A673 (cell line): ENCODE measurements at regions not wholly inside any gene's neighbourhood (a gene's known extent, or its start where the extent isn't known, plus 50 kb on each side); places are given as distances from the start of the nearest gene placed in this dataset.

Experiments
- BruUV-seq: library from RNA; stranded (reverse); fragments of 400-500 nt; replicated peaks from 2 replicates; lab custom pipeline; 2021; lab: Mats Ljungman, UMichigan
- CTCF ChIA-PET: fragments of 300-600 bp; sonication (Branson Sonifier 250); formaldehyde crosslinking; loops from one replicate; lab custom pipeline; 2022; ENCODE audit warnings: antibody characterized with exemption; lab: Charles Lee
- POLR2A ChIA-PET: fragments of 300-600 bp; sonication (Branson Sonifier 250); formaldehyde crosslinking; loops from one replicate; lab custom pipeline; 2022; ENCODE audit warnings: antibody characterized with exemption; ENCODE audit not compliant: low non-redundant PET; lab: Charles Lee
- DNase-seq: peaks from one replicate; pipeline ENCODE4 v3.0.0-alpha.2; 2015; ENCODE audit warnings: low spot score
- H3K27ac ChIP-seq: fragments of 200-600 bp; sonication (generic); 2 replicates; pipeline ENCODE4 v1.5.1; 2016; ENCODE audit warnings: mixed run types, low read depth, mild to moderate bottlenecking, mixed read lengths, antibody characterized with exemption, low read length; ENCODE audit not compliant: poor library complexity, severe bottlenecking
- H3K27me3 ChIP-seq: fragments of 200-600 bp; sonication (generic); replicated peaks from 2 replicates; pipeline ENCODE4 v1.6.1; 2017; ENCODE audit warnings: mixed run types, low read depth, mild to moderate bottlenecking, mixed read lengths, antibody characterized with exemption, low read length; ENCODE audit not compliant: insufficient read depth, poor library complexity
- H3K36me3 ChIP-seq: fragments of 200-600 bp; sonication (generic); 2 replicates; pipeline ENCODE4 v1.6.1; 2016; ENCODE audit warnings: mixed run types, mild to moderate bottlenecking, mixed read lengths, antibody characterized with exemption, low read length; ENCODE audit not compliant: insufficient read depth, poor library complexity, severe bottlenecking
- H3K4me1 ChIP-seq: fragments of 200-600 bp; sonication (generic); 2 replicates; pipeline ENCODE4 v1.6.1; 2017; ENCODE audit warnings: mixed run types, mild to moderate bottlenecking, mixed read lengths, antibody characterized with exemption, low read length; ENCODE audit not compliant: insufficient read depth, poor library complexity, severe bottlenecking
- H3K4me3 ChIP-seq: fragments of 200-600 bp; sonication (generic); 2 replicates; pipeline ENCODE4 v1.5.1; 2016; ENCODE audit warnings: low read depth, mixed run types, mild to moderate bottlenecking, mixed read lengths, low read length; ENCODE audit not compliant: poor library complexity, severe bottlenecking
- H3K9me3 ChIP-seq: fragments of 200-600 bp; sonication (generic); 2 replicates; pipeline ENCODE4 v1.6.1; 2016; ENCODE audit warnings: mixed run types, low read depth, mild to moderate bottlenecking, mixed read lengths, antibody characterized with exemption, low read length; ENCODE audit not compliant: poor library complexity, severe bottlenecking
- EZH2 ChIP-seq: fragments of 200-600 bp; sonication (generic); IDR thresholded peaks from 2 replicates; pipeline ENCODE4 v1.6.1; 2017; ENCODE audit warnings: borderline replicate concordance, low read depth, mild to moderate bottlenecking, mixed read lengths, antibody characterized with exemption, low read length; ENCODE audit not compliant: poor library complexity, severe bottlenecking
- intact Hi-C: fragments of 100-400 bp; cut with micrococcal nuclease; formaldehyde crosslinking; loops from one replicate; pipeline ENCODE4 v1.10.0; 2022; ENCODE audit not compliant: unreplicated experiment
- TF ChIP-seq, protein P1 (sequence below): fragments of 300-800, 200-600 bp; sonication (generic); conservative IDR thresholded peaks from 2 replicates; pipeline ENCODE4 v1.5.1; 2017; ENCODE audit warnings: low read depth, mild to moderate bottlenecking, antibody characterized with exemption, low read length, moderate library complexity, mixed read lengths

DNA sequence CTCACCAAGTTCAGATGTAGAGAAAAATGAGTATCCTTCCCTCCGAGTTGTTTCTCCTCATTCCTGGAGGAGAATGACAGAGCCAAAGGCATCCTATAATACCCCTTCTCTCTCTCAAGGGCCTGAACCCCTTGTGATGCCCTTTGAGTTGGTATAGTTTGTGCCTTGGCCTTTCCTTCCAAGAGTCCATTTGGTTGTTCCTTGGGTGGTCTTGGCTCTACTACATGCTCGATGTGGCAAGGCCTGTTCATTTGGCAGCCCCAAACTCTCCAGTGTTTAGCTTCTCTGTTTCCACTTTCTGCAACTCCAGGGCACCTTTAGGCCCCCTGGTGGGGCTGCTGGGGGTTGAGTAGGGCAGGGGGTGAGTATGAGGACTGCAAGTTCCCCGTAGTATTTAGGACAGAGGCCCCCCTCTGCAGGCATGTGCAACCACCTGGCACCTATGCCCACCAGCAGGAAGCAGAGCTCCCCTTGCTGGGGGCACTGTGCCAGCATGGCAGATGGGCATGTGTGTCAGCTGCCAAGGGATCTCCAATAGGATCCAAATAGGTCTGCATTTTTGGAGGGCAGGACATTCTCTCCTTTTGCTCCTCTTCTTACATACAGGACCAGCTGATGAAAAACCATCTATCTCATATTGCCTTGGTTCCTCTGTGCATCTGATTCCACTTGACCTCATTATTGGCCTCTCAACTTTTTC, 217.2 kb upstream of the CADM1 start:
- Histone ChIP-seq H3K27me3 (no peaks in the 10 kb centered on the region), H3K4me3 (no peak overlapping the region), H3K9me3 (no peaks in the 10 kb centered on the region), H3K36me3 (no peaks in the 10 kb centered on the region), H3K27ac (no peak overlapping the region), H3K4me1 (peaks cover 7% of the 10 kb centered on the region)
- intact Hi-C loops, result no loop called here
- no TSS peak for BruUV-seq
- TF ChIP-seq, protein P1, sequence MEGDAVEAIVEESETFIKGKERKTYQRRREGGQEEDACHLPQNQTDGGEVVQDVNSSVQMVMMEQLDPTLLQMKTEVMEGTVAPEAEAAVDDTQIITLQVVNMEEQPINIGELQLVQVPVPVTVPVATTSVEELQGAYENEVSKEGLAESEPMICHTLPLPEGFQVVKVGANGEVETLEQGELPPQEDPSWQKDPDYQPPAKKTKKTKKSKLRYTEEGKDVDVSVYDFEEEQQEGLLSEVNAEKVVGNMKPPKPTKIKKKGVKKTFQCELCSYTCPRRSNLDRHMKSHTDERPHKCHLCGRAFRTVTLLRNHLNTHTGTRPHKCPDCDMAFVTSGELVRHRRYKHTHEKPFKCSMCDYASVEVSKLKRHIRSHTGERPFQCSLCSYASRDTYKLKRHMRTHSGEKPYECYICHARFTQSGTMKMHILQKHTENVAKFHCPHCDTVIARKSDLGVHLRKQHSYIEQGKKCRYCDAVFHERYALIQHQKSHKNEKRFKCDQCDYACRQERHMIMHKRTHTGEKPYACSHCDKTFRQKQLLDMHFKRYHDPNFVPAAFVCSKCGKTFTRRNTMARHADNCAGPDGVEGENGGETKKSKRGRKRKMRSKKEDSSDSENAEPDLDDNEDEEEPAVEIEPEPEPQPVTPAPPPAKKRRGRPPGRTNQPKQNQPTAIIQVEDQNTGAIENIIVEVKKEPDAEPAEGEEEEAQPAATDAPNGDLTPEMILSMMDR, result no peak
- no peak for TF ChIP-seq EZH2
- POLR2A ChIA-PET, result no interaction called here
- CTCF ChIA-PET, result no interaction called here
- no peak for DNase-seq

DNA sequence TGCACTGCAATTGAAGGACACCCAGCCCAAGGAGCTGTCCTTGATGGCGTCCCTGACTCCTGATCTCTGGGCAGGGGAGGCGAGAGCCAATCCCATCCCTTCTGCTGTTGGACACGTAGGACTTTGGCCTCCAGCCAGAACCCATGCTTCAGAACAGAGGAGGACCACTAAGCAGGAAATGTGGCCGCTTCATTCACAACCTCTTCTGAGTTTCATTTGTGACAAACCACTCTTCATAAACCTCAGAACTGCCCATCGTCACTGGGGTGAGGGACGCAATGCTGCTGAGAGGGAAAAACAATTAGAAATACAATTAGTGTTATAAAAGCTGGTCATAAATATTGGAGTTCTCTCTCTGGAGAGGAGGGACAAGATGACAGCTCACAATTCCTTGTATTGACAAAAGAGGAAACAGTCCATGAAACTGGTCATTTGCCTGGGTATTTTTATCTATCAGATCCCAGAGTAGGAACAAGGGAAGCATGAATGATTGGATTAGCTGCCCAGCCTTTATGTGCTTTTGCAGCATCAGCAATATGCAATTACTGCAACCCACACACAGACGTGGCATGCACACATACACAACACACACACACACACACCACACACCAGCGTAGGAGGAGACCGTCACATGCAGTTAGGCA, 216.5 kb upstream of the CADM1 start:
- TF ChIP-seq, protein P1, result no peak
- TF ChIP-seq EZH2, result no peak
- intact Hi-C loops, result no loop called here

DNA sequence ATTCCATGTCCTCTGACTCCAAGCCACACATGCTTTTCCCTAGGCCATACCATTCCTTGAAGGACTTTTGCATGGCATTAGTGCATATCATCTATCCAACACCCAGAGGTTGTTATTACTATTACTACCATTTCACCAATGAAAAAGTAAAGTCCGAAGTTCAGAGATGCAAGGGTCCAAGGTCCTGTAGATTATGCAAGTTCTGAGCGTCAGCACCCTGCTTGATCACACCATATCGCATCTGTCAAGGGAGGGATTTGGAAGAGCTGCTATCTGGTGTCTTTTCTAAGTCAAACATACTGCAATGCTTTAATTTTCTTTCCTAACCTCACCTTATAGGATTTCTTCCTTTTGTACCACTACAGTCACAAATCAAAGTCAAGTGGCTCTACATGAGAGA, 214.7 kb upstream of the CADM1 start:
- Histone ChIP-seq H3K4me3 (no peak overlapping the region), H3K27me3 (no peaks in the 10 kb centered on the region), H3K36me3 (no peaks in the 10 kb centered on the region), H3K4me1 (peaks cover 7% of the 10 kb centered on the region), H3K9me3 (no peaks in the 10 kb centered on the region), H3K27ac (no peak overlapping the region)
- no TSS peak for BruUV-seq
- TF ChIP-seq EZH2, result no peak
- TF ChIP-seq, protein P1, result no peak
- intact Hi-C loops, result no loop called here
- no peak for DNase-seq
- CTCF ChIA-PET, result no interaction called here
- POLR2A ChIA-PET, result no interaction called here

More for the DNA sequence above, 216.5 kb upstream of the CADM1 start:
- no peak overlapping the region for H3K4me3 ChIP-seq
- no peaks in the 10 kb centered on the region for H3K9me3 ChIP-seq
- BruUV-seq, result no TSS peak
- ChIA-PET CTCF (no interaction called here), POLR2A (no interaction called here)
- no peaks in the 10 kb centered on the region for H3K36me3 ChIP-seq
- no peak for DNase-seq
- H3K27ac ChIP-seq, result no peak overlapping the region
- H3K27me3 ChIP-seq, result no peaks in the 10 kb centered on the region
- H3K4me1 ChIP-seq, result peaks cover 7% of the 10 kb centered on the region
